Peyer's patch (tissue), 4 donors: ENCODE measurements at regions not wholly inside any gene's neighbourhood (a gene's known extent, or its start where the extent isn't known, plus 50 kb on each side); places are given as distances from the start of the nearest gene placed in this dataset.

ENCODE experiments used
- POLR2A ChIP-seq, 2 donors: fragments of 450-650 bp; IDR thresholded peaks; one replicate each; pipeline ENCODE4 v1.5.1; 2017; ENCODE audit warnings: antibody characterized with exemption in 2 of 2, mild to moderate bottlenecking in 2 of 2, moderate library complexity in 2 of 2
- TF ChIP-seq, protein P1 (sequence below), 6 experiments: fragments of 450-650 bp in 4 of 6; fragments of 200-600 bp in 2 of 6; sonication (generic) in 1 of 6; IDR thresholded peaks; one replicate each; pipeline ENCODE4 v1.5.1; 2017 to 2019; ENCODE audit warnings: antibody characterized with exemption in 6 of 6, mild to moderate bottlenecking in 3 of 6, moderate library complexity in 1 of 6

DNA sequence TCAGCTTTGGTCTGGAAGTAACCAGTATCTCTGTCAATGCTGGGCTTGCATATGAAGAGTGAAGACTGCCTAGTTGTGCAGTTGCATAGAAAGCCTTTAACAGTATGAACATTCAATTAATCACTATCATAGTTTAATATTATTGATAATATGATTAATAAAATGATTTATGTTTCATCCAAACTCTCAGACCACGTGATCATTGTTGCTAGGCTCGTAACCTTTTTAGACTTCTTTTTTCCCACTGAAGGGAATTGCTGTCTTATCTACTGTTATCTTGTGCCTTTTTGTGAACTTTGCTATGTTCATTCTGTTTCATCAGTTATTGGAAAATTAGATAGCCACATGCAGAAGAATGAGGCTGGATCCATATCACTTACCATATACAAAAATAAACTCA is 536.4 kb upstream of the NOVA1 start:
- no peak for TF ChIP-seq POLR2A (IDR thresholded peaks at IDR 0.05)
- TF ChIP-seq, protein P1, sequence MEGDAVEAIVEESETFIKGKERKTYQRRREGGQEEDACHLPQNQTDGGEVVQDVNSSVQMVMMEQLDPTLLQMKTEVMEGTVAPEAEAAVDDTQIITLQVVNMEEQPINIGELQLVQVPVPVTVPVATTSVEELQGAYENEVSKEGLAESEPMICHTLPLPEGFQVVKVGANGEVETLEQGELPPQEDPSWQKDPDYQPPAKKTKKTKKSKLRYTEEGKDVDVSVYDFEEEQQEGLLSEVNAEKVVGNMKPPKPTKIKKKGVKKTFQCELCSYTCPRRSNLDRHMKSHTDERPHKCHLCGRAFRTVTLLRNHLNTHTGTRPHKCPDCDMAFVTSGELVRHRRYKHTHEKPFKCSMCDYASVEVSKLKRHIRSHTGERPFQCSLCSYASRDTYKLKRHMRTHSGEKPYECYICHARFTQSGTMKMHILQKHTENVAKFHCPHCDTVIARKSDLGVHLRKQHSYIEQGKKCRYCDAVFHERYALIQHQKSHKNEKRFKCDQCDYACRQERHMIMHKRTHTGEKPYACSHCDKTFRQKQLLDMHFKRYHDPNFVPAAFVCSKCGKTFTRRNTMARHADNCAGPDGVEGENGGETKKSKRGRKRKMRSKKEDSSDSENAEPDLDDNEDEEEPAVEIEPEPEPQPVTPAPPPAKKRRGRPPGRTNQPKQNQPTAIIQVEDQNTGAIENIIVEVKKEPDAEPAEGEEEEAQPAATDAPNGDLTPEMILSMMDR (IDR thresholded peaks at IDR 0.05), result no peak
